ENCODE measurements at regions not wholly inside any gene's neighbourhood (a gene's known extent, or its start where the extent isn't known, plus 50 kb on each side); places are given as distances from the start of the nearest gene placed in this dataset.

- no peak for TF ChIP-seq CTCF (IDR thresholded peaks at IDR 0.05)
- TF ChIP-seq POLR2A (IDR thresholded peaks at IDR 0.05) = no peak
Observed at GRCh38 chr9:110027671-110028081, 180.3 kb downstream of the C9orf152 start.

Data from testis (tissue), 2 donors.